Cardiac septum (tissue), 1 donor: ENCODE measurements at regions not wholly inside any gene's neighbourhood (a gene's known extent, or its start where the extent isn't known, plus 50 kb on each side); places are given as distances from the start of the nearest gene placed in this dataset.

ENCODE experiments used
- DNase-seq: peaks from one replicate; pipeline ENCODE4 v3.0.0-alpha.2; 2020; ENCODE audit warnings: low spot score
- intact Hi-C: fragments of 100-400 bp; cut with DNase I; formaldehyde crosslinking; loops from one replicate; pipeline ENCODE4 v1.14.0; 2022
- donor health status: DM: no; HTN: no; CAD: no.

- no peak for DNase-seq
- intact Hi-C loops, result no loop called here
Observed at GRCh38 chr12:87311206-87311605, 718.0 kb downstream of the C12orf50 start.

DNA sequence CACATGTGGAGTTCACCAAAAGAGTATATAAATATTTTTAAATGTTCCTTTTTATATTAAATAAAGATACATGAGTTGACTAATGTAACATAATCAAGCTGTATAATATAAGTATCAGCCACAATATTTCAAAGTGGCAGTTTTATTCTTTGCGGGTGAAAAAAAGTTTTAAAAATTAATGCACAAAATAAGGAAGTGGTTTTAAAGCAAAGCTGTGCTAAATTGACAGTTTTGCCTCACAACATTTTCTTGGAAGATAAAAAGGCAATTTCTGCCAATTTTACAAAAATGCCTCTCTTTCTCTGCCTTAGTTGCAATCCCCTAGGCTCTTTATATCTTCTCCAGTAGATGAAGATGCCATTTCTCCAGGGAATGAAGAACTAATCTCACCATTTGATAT lies 719.1 kb downstream of the C12orf50 start:
- DNase-seq, result no peak
- intact Hi-C loops, result no loop called here

DNA sequence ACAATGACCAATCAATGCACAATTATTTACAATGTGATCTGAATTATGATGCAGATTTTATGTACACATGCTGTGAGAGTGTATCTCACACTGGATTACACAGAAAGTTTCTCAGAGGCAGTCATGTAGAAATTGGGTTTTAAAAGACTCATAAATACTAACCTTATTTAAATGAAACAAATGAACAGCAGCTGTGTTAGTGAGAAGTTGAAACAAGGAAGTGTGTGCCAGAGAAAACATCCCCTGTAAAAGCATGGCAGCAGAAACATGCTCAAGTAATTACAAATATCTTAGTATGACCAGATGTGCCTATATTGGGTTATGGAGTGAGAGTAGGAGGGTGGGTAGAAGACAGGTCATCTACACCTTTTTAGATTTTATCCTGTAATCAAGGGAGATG lies 723.7 kb downstream of the C12orf50 start:
- intact Hi-C loops, result no loop called here
- no peak for DNase-seq

DNA sequence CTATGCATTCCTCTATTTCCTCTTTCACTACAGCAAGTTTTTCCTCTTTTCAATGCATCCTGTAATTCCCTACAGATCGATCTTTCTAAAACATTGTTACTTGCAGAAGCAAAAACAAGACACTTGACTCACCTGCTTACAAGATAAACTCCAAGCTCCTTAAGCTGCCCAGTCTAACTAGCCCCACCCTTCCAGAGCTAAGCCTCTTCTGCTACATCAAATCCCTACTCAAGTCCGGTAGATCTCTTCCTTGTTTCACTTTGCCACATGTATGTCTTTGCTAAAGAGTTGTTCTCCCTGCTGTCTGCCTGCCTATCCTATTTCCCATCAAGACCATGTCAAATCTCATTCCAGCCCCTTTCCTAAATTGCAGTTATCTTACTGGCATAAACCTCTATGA lies 724.8 kb downstream of the C12orf50 start:
- intact Hi-C loops, result no loop called here
- no peak for DNase-seq

DNA sequence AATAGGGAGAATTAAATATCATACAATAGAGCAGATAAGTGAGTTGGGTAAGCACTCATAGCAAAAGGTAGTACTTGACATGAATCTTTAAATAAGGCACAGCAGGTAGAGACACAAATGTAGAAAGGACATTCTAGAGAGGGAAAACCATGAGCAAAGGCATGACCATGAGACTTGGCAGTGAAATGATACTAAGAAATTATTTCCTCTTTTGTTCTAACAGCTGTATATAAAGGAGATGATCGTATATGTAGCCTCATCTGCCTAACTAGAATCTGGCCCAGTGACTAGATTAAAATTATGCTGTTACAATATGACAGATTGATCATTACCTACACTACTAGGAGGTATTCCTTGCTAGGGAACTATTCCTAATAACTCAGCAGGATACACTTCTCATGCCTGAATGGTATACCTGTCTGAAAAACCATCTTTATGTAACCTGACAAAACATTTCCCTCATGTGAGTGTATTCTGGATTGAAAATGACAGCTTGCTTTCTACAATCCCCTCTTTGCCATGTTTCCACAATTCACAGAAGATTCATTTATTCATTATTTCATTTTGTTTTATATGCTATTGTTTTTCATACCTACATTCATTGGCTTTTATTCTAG lies 725.7 kb downstream of the C12orf50 start:
- intact Hi-C loops, result no loop called here

DNA sequence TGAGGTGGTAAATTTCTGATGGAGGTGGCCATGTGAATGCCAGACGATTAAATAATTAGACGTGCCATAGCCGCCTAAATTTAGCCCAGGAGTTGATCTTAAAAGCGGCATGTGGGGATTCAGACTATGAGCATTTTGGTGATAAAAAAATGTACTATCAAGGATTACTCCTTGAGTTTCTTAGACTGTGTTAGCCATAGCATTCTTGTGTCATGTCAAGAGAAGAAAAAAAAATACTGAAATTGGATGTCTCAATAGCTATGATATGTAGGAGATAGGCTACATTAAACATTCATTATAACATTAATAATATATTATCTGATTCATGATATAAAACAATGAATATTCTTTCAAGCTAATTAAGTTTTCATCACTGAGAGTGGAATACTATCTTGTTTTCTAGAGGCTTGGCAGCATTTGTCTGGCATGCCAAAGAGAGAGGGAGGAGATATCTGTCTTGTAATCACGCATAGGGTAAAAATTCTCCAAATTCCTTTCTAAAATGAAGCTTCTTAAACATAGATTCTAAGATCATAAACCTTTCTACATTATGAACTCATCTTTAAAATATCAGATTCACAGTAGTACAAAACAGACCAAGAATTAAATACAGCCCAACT lies 727.0 kb downstream of the C12orf50 start:
- no peak for DNase-seq
- intact Hi-C loops, result no loop called here

More for the DNA sequence above, 725.7 kb downstream of the C12orf50 start:
- DNase-seq, result no peak

- intact Hi-C loops, result no loop called here
- DNase-seq, result no peak
Observed at GRCh38 chr12:87290505-87290904, 738.7 kb downstream of the C12orf50 start.

GRCh38 chr12:87283886-87284285 lies 745.3 kb downstream of the C12orf50 start:
- intact Hi-C loops, result no loop called here
- DNase-seq, result no peak

- intact Hi-C loops, result no loop called here
- no peak for DNase-seq
Observed at GRCh38 chr12:87283111-87283510, 746.1 kb downstream of the C12orf50 start.

DNA sequence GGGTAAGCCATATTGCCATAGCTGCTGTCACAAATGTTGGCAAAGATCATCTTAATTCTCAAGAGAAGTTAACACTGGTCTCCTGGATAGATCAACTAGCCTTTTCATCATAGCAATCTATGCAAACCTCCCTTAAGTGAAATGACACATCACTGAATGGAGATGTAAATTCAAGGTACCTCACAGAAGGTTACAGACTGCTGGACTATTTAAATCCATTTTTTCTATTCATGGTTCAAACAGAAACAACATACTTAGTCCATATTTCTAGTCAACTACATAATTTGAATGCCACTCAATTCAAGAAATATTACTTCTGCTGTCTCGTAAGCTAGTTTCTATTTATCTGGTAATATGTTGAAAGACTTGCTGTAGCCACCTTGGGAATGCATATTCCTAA lies 748.3 kb downstream of the C12orf50 start:
- intact Hi-C loops, result no loop called here
- no peak for DNase-seq

- intact Hi-C loops, result no loop called here
- DNase-seq, result no peak
Observed at GRCh38 chr12:87280356-87280755, 748.8 kb downstream of the C12orf50 start.

DNA sequence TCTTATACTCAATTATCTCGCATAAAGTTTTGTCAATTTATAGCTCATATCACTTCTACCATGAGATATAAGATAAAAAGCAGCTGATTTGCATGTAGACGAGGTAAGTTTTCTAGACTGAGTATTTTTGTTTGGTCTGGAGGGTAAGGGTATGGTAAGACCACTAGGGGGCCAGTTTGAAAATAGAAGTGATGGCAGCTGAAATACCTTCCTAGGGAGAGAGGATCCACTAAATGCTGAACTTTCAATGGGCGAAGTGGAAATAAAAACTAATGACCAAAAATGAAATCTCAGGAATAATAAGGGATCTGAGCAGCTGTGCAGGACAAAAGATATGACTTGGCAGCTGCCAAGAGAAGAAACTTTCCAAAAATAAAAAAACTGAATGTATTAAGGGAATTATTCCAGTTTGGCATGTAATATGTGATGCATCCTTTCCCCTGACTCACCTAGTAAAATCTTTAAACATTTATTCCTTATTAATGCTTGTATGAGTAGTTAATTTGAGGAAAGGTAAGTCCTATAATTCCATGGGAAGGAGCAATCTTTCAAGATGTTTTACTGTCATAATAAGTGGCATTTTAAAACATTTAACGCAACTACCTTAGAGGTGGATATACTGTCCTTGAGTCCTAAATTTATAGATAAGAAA lies 754.5 kb downstream of the C12orf50 start:
- no peak for DNase-seq
- intact Hi-C loops, result no loop called here

GRCh38 chr12:87272851-87273250 lies 756.4 kb downstream of the C12orf50 start:
- DNase-seq, result no peak
- intact Hi-C loops, result no loop called here

GRCh38 chr12:87270919-87271318 lies 758.3 kb downstream of the C12orf50 start:
- intact Hi-C loops, result no loop called here
- no peak for DNase-seq

- DNase-seq, result no peak
- intact Hi-C loops, result no loop called here
Observed at GRCh38 chr12:87266305-87266704, 762.9 kb downstream of the C12orf50 start.

GRCh38 chr12:87259391-87259790 lies 769.8 kb downstream of the C12orf50 start:
- intact Hi-C loops, result no loop called here

GRCh38 chr12:87254381-87255030 lies 774.7 kb downstream of the C12orf50 start:
- intact Hi-C loops, result no loop called here
- no peak for DNase-seq

More at GRCh38 chr12:87259391-87259790, 769.8 kb downstream of the C12orf50 start:
- DNase-seq, result no peak

GRCh38 chr12:87253157-87253556 lies 776.0 kb downstream of the C12orf50 start:
- DNase-seq, result no peak
- intact Hi-C loops, result no loop called here

GRCh38 chr12:87246726-87247125 lies 782.5 kb downstream of the C12orf50 start:
- DNase-seq, result no peak
- intact Hi-C loops, result no loop called here

- intact Hi-C loops, result no loop called here
- DNase-seq, result no peak
Observed at GRCh38 chr12:87238466-87238865, 790.7 kb downstream of the C12orf50 start.

DNA sequence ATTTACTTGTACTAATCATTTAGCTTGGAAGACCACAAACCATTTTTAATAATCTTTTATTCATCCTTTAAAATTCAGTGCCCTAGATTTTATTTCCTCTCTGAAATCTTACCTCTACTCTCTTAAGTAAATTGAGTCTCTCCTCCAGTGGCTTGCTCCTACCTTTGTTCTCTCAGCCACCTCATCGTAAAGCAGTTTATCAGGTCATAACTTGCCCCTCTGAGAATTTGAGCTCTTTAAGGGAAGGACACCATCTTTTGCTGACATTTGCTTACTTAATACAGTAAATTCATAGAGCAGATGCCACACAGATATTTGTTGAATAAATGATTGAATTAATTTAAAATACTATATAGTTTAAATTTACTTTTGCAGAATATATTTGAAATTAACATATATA lies 794.3 kb downstream of the C12orf50 start:
- DNase-seq, result no peak
- intact Hi-C loops, result no loop called here
